ENCODE measurements at regions not wholly inside any gene's neighbourhood (a gene's known extent, or its start where the extent isn't known, plus 50 kb on each side); places are given as distances from the start of the nearest gene placed in this dataset.

- RAD21 ChIA-PET (ENCODE audit: unreplicated experiment) = no interaction called here
- BruUV-seq (replicated peaks) = no TSS peak
Measured at GRCh38 chr5:167363065-167363464, 928.4 kb upstream of the WWC1 start.

GRCh38 chr5:167375125-167375524, 916.3 kb upstream of the WWC1 start:
- ATAC-seq (no peak), DNase-seq (ENCODE audit: low read depth, low spot score) (no peak), FAIRE-seq (no peak)
- Histone ChIP-seq H3K27ac (ENCODE audit: control insufficient read depth, insufficient read depth) (no peak overlapping the region), H2AFZ (ENCODE audit: control insufficient read depth, low read depth, low read length) (no peak overlapping the region), H3K9ac (ENCODE audit: control insufficient read depth, insufficient read depth, low read length) (no peak overlapping the region), H3K27me3 (replicated peaks in 1 of 2; ENCODE audit: control insufficient read depth in 2 of 2, insufficient read depth in 2 of 2, low read length in 1 of 2) (no peaks in the 10 kb centered on the region), H4K20me1 (ENCODE audit: control insufficient read depth, insufficient read depth) (no peaks in the 10 kb centered on the region), H3K4me1 (ENCODE audit: control insufficient read depth, insufficient read depth, low read length) (no peaks in the 10 kb centered on the region), H3K79me2 (ENCODE audit: control insufficient read depth, insufficient read depth, low read length) (no peaks in the 10 kb centered on the region), H3K4me3 (no peak overlapping the region), H3K36me3 (ENCODE audit: control insufficient read depth in 2 of 2, insufficient read depth in 2 of 2, low read length in 1 of 2) (no peaks in the 10 kb centered on the region), H3K4me2 (ENCODE audit: control insufficient read depth, insufficient read depth) (no peak overlapping the region), H3K9me3 (replicated peaks; ENCODE audit: control insufficient read depth, insufficient read depth, low read length) (no peaks in the 10 kb centered on the region)
- in situ Hi-C loops (cut with MboI) = no loop called here
- intact Hi-C loops (cut with micrococcal nuclease; ENCODE audit: unreplicated experiment) = no loop called here
- WGBS (ENCODE audit: insufficient coverage, insufficient replicate concordance, low lambda C conversion rate, missing lambda C conversion rate) = 41% methylated on average over 17 of the region's 17 CpGs
- POLR2A ChIA-PET = no interaction called here
- RAD21 ChIA-PET (ENCODE audit: unreplicated experiment) = no interaction called here
- SMC1A ChIA-PET (ENCODE audit: uncharacterized antibody, unreplicated experiment) = no interaction called here
- no TSS peak for BruUV-seq (replicated peaks)
- CTCF ChIA-PET = no interaction called here
- TF ChIP-seq IRF3 (IDR thresholded peaks at IDR 0.05) (no peak), CEBPZ (IDR thresholded peaks at IDR 0.05; ENCODE audit: low read depth, low read length) (no peak), RCOR1 (conservative IDR thresholded peaks at IDR 0.05; ENCODE audit: low read depth, low read length) (no peak), STAT1 (conservative IDR thresholded peaks at IDR 0.05) (no peak), PML (IDR thresholded peaks at IDR 0.05; ENCODE audit: low read length) (no peak), E2F4 (IDR thresholded peaks at IDR 0.05; ENCODE audit: low read depth, low read length) (no peak), SMARCA5 (IDR thresholded peaks at IDR 0.05) (no peak), FOS (IDR thresholded peaks at IDR 0.05; ENCODE audit: borderline replicate concordance, extremely low read depth, insufficient read length) (no peak), ZNF274 (IDR thresholded peaks at IDR 0.05; ENCODE audit: insufficient read depth, insufficient read length) (no peak), YBX1 (IDR thresholded peaks at IDR 0.05) (no peak)

More at GRCh38 chr5:167363065-167363464, 928.4 kb upstream of the WWC1 start:
- ChIA-PET CTCF (no interaction called here), SMC1A (ENCODE audit: uncharacterized antibody, unreplicated experiment) (interaction anchor here (0.8 to 1.0 kb wide), 2 partner anchors 12 to 18 kb away, joined by 3 read pairs; no protein-coding TSS in a partner anchor), POLR2A (no interaction called here)
- in situ Hi-C loops (cut with MboI) (no loop called here), intact Hi-C loops (cut with micrococcal nuclease; ENCODE audit: unreplicated experiment) (no loop called here)
- 97% methylated on average over 2 of the region's 2 CpGs for WGBS (ENCODE audit: insufficient coverage, insufficient replicate concordance, low lambda C conversion rate, missing lambda C conversion rate)
- ATAC-seq (no peak), FAIRE-seq (no peak), DNase-seq (ENCODE audit: low read depth, low spot score) (no peak)
- no peaks in the 10 kb centered on the region for H3K79me2 ChIP-seq (ENCODE audit: control insufficient read depth, insufficient read depth, low read length)
- no peaks in the 10 kb centered on the region for H3K9me3 ChIP-seq (replicated peaks; ENCODE audit: control insufficient read depth, insufficient read depth, low read length)
- no peaks in the 10 kb centered on the region for H3K36me3 ChIP-seq (ENCODE audit: control insufficient read depth in 2 of 2, insufficient read depth in 2 of 2, low read length in 1 of 2)
- H3K9ac ChIP-seq (ENCODE audit: control insufficient read depth, insufficient read depth, low read length) = no peak overlapping the region
- H4K20me1 ChIP-seq (ENCODE audit: control insufficient read depth, insufficient read depth) = no peaks in the 10 kb centered on the region
- H3K4me1 ChIP-seq (ENCODE audit: control insufficient read depth, insufficient read depth, low read length) = no peaks in the 10 kb centered on the region
- no peak overlapping the region for H3K4me2 ChIP-seq (ENCODE audit: control insufficient read depth, insufficient read depth)
- H2AFZ ChIP-seq (ENCODE audit: control insufficient read depth, low read depth, low read length) = no peak overlapping the region
- no peak overlapping the region for H3K27ac ChIP-seq (ENCODE audit: control insufficient read depth, insufficient read depth)
- TF ChIP-seq SP1 (IDR thresholded peaks at IDR 0.05; ENCODE audit: low read depth, low read length) = no peak
- no peak for TF ChIP-seq CEBPB (IDR thresholded peaks at IDR 0.05; ENCODE audit: borderline replicate concordance in 1 of 2, low read depth in 2 of 2, low read length in 2 of 2)
- TF ChIP-seq IRF4 (IDR thresholded peaks at IDR 0.05; ENCODE audit: low read depth, low read length) = no peak
- no peak for TF ChIP-seq ETV6 (conservative IDR thresholded peaks at IDR 0.05 in 1 of 2, IDR thresholded peaks at IDR 0.05 in 1 of 2; ENCODE audit: borderline replicate concordance in 1 of 2, low read depth in 1 of 2)
- no peak for TF ChIP-seq SRF (IDR thresholded peaks at IDR 0.05; ENCODE audit: low read depth in 2 of 2, low read length in 2 of 2)
- no peak for TF ChIP-seq NFYA (IDR thresholded peaks at IDR 0.05; ENCODE audit: borderline replicate concordance, low read depth, low read length)
- no peaks in the 10 kb centered on the region for H3K27me3 ChIP-seq (replicated peaks in 1 of 2; ENCODE audit: control insufficient read depth in 2 of 2, insufficient read depth in 2 of 2, low read length in 1 of 2)
- no peak overlapping the region for H3K4me3 ChIP-seq

All from GM12878 (cell line).